ENCODE measurements at regions not wholly inside any gene's neighbourhood (a gene's known extent, or its start where the extent isn't known, plus 50 kb on each side); places are given as distances from the start of the nearest gene placed in this dataset.

- no peak for DNase-seq (ENCODE audit: low read depth in 2 of 2)
- no peak for TF ChIP-seq CTCF (IDR thresholded peaks at IDR 0.05; ENCODE audit: low read depth, low read length)
Measured at GRCh38 chrX:39398215-39398962, 597.1 kb downstream of the MID1IP1 start.

GRCh38 chrX:39398963-39399261, 597.7 kb downstream of the MID1IP1 start:
- no peak for TF ChIP-seq CTCF (IDR thresholded peaks at IDR 0.05; ENCODE audit: low read depth, low read length)

More at GRCh38 chrX:39398215-39398962, 597.1 kb downstream of the MID1IP1 start:
- H3K4me3 ChIP-seq (replicated peaks in 1 of 2; ENCODE audit: low read depth in 2 of 2, low read length in 2 of 2): no peak overlapping the region

GRCh38 chrX:39399387-39399786, 598.1 kb downstream of the MID1IP1 start:
- DNase-seq (ENCODE audit: low read depth in 2 of 2): no peak
- no peak overlapping the region for H3K4me3 ChIP-seq (replicated peaks in 1 of 2; ENCODE audit: low read depth in 2 of 2, low read length in 2 of 2)
- no peak for TF ChIP-seq CTCF (IDR thresholded peaks at IDR 0.05; ENCODE audit: low read depth, low read length)

More at GRCh38 chrX:39398963-39399261, 597.7 kb downstream of the MID1IP1 start:
- DNase-seq (ENCODE audit: low read depth in 2 of 2): peak in 1 of 2 donors; percentile 5
- H3K4me3 ChIP-seq (replicated peaks in 1 of 2; ENCODE audit: low read depth in 2 of 2, low read length in 2 of 2): no peak overlapping the region

GRCh38 chrX:39401483-39402110, 600.3 kb downstream of the MID1IP1 start:
- TF ChIP-seq CTCF (IDR thresholded peaks at IDR 0.05; ENCODE audit: low read depth, low read length): no peak

GRCh38 chrX:39402158-39402557, 600.9 kb downstream of the MID1IP1 start:
- no peak for TF ChIP-seq CTCF (IDR thresholded peaks at IDR 0.05; ENCODE audit: low read depth, low read length)
- H3K4me3 ChIP-seq (replicated peaks in 1 of 2; ENCODE audit: low read depth in 2 of 2, low read length in 2 of 2): no peak overlapping the region
- DNase-seq (ENCODE audit: low read depth in 2 of 2): no peak

More at GRCh38 chrX:39401483-39402110, 600.3 kb downstream of the MID1IP1 start:
- DNase-seq (ENCODE audit: low read depth in 2 of 2): no peak
- H3K4me3 ChIP-seq (replicated peaks in 1 of 2; ENCODE audit: low read depth in 2 of 2, low read length in 2 of 2): no peak overlapping the region

- no peak for DNase-seq (ENCODE audit: low read depth in 2 of 2)
- TF ChIP-seq CTCF (IDR thresholded peaks at IDR 0.05; ENCODE audit: low read depth, low read length): no peak
- no peak overlapping the region for H3K4me3 ChIP-seq (replicated peaks in 1 of 2; ENCODE audit: low read depth in 2 of 2, low read length in 2 of 2)
Measured at GRCh38 chrX:39406799-39407198, 605.5 kb downstream of the MID1IP1 start.

Data from cardiac fibroblast (primary cell).